ENCODE measurements at regions not wholly inside any gene's neighbourhood (a gene's known extent, or its start where the extent isn't known, plus 50 kb on each side); places are given as distances from the start of the nearest gene placed in this dataset.

- TF ChIP-seq EZH2phosphoT487 (IDR thresholded peaks at IDR 0.05; ENCODE audit: borderline replicate concordance, low read depth), result no peak
- no peak for TF ChIP-seq CTCF (IDR thresholded peaks at IDR 0.05)
- TF ChIP-seq MXI1 (IDR thresholded peaks at IDR 0.05; ENCODE audit: low read depth, low read length), result no peak
- TF ChIP-seq ZBTB33 (IDR thresholded peaks at IDR 0.05; ENCODE audit: borderline replicate concordance, low read depth), result no peak
- no peak for TF ChIP-seq RAD21 (IDR thresholded peaks at IDR 0.05; ENCODE audit: low read length)
- no peak for TF ChIP-seq USF2 (IDR thresholded peaks at IDR 0.05; ENCODE audit: borderline replicate concordance, low read depth, low read length)
- no peak for TF ChIP-seq TCF12 (IDR thresholded peaks at IDR 0.05)
Measured at GRCh38 chrX:3192835-3193234, 151.6 kb downstream of the ARSF start.

All from SK-N-SH (cell line).